GM18858 (cell line): ENCODE measurements at regions not wholly inside any gene's neighbourhood (a gene's known extent, or its start where the extent isn't known, plus 50 kb on each side); places are given as distances from the start of the nearest gene placed in this dataset.

Experiments
- ATAC-seq: cut with Tn5 transposase; IDR thresholded peaks from one replicate; pipeline ENCODE4 v1.9.1; 2021; ENCODE audit not compliant: unreplicated experiment

- ATAC-seq, result no peak
Observed at GRCh38 chr3:117543521-117543920, 833.9 kb downstream of the TUSC7 start.

- ATAC-seq, result no peak
Observed at GRCh38 chr3:117545484-117545883, 835.9 kb downstream of the TUSC7 start.

GRCh38 chr3:117547956-117548550 is 838.5 kb downstream of the TUSC7 start:
- ATAC-seq, result no peak

GRCh38 chr3:117548600-117548999 is 839.0 kb downstream of the TUSC7 start:
- ATAC-seq, result no peak

- ATAC-seq, result no peak
Observed at GRCh38 chr3:117549716-117550115, 840.1 kb downstream of the TUSC7 start.

- ATAC-seq, result no peak
Observed at GRCh38 chr3:117550766-117551165, 841.2 kb downstream of the TUSC7 start.

GRCh38 chr3:117553461-117553860 is 843.9 kb downstream of the TUSC7 start:
- peak; percentile 98 for ATAC-seq

GRCh38 chr3:117556646-117557407 is 847.2 kb downstream of the TUSC7 start:
- ATAC-seq, result no peak

- no peak for ATAC-seq
Observed at GRCh38 chr3:117557464-117558090, 848.0 kb downstream of the TUSC7 start.

- ATAC-seq, result no peak
Observed at GRCh38 chr3:117558681-117559080, 849.1 kb downstream of the TUSC7 start.

- ATAC-seq, result no peak
Observed at GRCh38 chr3:117562000-117562399, 852.4 kb downstream of the TUSC7 start.

- ATAC-seq, result no peak
Observed at GRCh38 chr3:117563063-117563462, 853.5 kb downstream of the TUSC7 start.

- ATAC-seq, result no peak
Observed at GRCh38 chr3:117565777-117566176, 856.2 kb downstream of the TUSC7 start.

GRCh38 chr3:117566926-117567325 is 857.3 kb downstream of the TUSC7 start:
- ATAC-seq, result no peak

GRCh38 chr3:117567382-117567781 is 857.8 kb downstream of the TUSC7 start:
- no peak for ATAC-seq

GRCh38 chr3:117567906-117568305 is 858.3 kb downstream of the TUSC7 start:
- no peak for ATAC-seq

GRCh38 chr3:117572786-117573185 is 863.2 kb downstream of the TUSC7 start:
- no peak for ATAC-seq

GRCh38 chr3:117580806-117581205 is 871.2 kb downstream of the TUSC7 start:
- ATAC-seq, result no peak

- no peak for ATAC-seq
Observed at GRCh38 chr3:117586161-117586560, 876.6 kb downstream of the TUSC7 start.

GRCh38 chr3:117587416-117587815 is 877.8 kb downstream of the TUSC7 start:
- ATAC-seq, result no peak

- ATAC-seq, result no peak
Observed at GRCh38 chr3:117589454-117589853, 879.9 kb downstream of the TUSC7 start.

- ATAC-seq, result no peak
Observed at GRCh38 chr3:117595615-117596014, 886.0 kb downstream of the TUSC7 start.
